MM.1S (cell line): ENCODE measurements at regions not wholly inside any gene's neighbourhood (a gene's known extent, or its start where the extent isn't known, plus 50 kb on each side); places are given as distances from the start of the nearest gene placed in this dataset.
A peak's percentile ranks its signal among the peaks of the same experiment; 100 is the strongest.

ENCODE experiments used
- DNase-seq: peaks from one replicate; pipeline ENCODE4 v3.0.0-alpha.2; 2015
- H2AFZ ChIP-seq: fragments of 300-600 bp; sonication (generic); 2 replicates; pipeline ENCODE4 v1.6.0; 2016; ENCODE audit warnings: antibody characterized with exemption, low read length
- H3F3A ChIP-seq: fragments of 300-600 bp; sonication (generic); 2 replicates; pipeline ENCODE4 v1.6.1; 2016; ENCODE audit warnings: mild to moderate bottlenecking, antibody characterized with exemption, low read length, moderate library complexity, mixed read lengths; ENCODE audit not compliant: insufficient read depth
- H3K27ac ChIP-seq: fragments of 300-600 bp; sonication (generic); 2 replicates; pipeline ENCODE4 v1.5.1; 2016; ENCODE audit warnings: mild to moderate bottlenecking, low read length
- H3K27me3 ChIP-seq: fragments of 300-600 bp; sonication (generic); replicated peaks from 2 replicates; pipeline ENCODE4 v1.6.0; 2016; ENCODE audit warnings: low read length; ENCODE audit not compliant: insufficient read depth
- H3K36me3 ChIP-seq: fragments of 300-600 bp; sonication (generic); replicated peaks from 2 replicates; pipeline ENCODE4 v1.6.1; 2016; ENCODE audit warnings: mild to moderate bottlenecking, low read length, mixed read lengths; ENCODE audit not compliant: insufficient read depth
- H3K4me1 ChIP-seq: fragments of 300-600 bp; sonication (generic); 2 replicates; pipeline ENCODE4 v1.6.1; 2016; ENCODE audit warnings: low read length, mixed read lengths
- H3K4me2 ChIP-seq: fragments of 300-600 bp; sonication (generic); 2 replicates; pipeline ENCODE4 v1.6.0; 2016; ENCODE audit warnings: low read depth, low read length
- H3K4me3 ChIP-seq: fragments of 300-600 bp; sonication (generic); 2 replicates; pipeline ENCODE4 v1.5.1; 2016; ENCODE audit warnings: low read length, mixed read lengths
- H3K79me2 ChIP-seq: fragments of 300-600 bp; sonication (generic); 2 replicates; pipeline ENCODE4 v1.6.1; 2016; ENCODE audit warnings: mixed run types, low read length, mixed read lengths
- H3K9ac ChIP-seq: fragments of 300-600 bp; sonication (generic); 2 replicates; pipeline ENCODE4 v1.6.1; 2016; ENCODE audit warnings: low read length, mixed read lengths
- H3K9me2 ChIP-seq: fragments of 300-600 bp; sonication (generic); replicated peaks from 2 replicates; pipeline ENCODE4 v1.6.1; 2016; ENCODE audit warnings: mild to moderate bottlenecking, low read length, mixed read lengths; ENCODE audit not compliant: insufficient read depth
- H3K9me3 ChIP-seq: fragments of 300-600 bp; sonication (generic); replicated peaks from 2 replicates; pipeline ENCODE4 v1.6.1; 2016; ENCODE audit warnings: mild to moderate bottlenecking, low read length, mixed read lengths; ENCODE audit not compliant: insufficient read depth
- H4K20me1 ChIP-seq: fragments of 300-600 bp; sonication (generic); 2 replicates; pipeline ENCODE4 v1.6.1; 2016; ENCODE audit warnings: mild to moderate bottlenecking, low read length, moderate library complexity, mixed read lengths; ENCODE audit not compliant: insufficient read depth
- EZH2 ChIP-seq: fragments of 300-600 bp; sonication (generic); optimal IDR thresholded peaks from 2 replicates; pipeline ENCODE3; 2017; ENCODE audit warnings: low read depth, mild to moderate bottlenecking, antibody characterized with exemption, low read length, mixed read lengths
- EZH2phosphoT487 ChIP-seq: fragments of 300-600 bp; sonication (generic); IDR thresholded peaks from 2 replicates; pipeline ENCODE4 v1.6.1; 2018; ENCODE audit warnings: antibody characterized with exemption, low read length
- TF ChIP-seq, protein P1 (sequence below): fragments of 300-600 bp; sonication (generic); IDR thresholded peaks from 2 replicates; pipeline ENCODE4 v1.5.1; 2016; ENCODE audit warnings: antibody characterized with exemption, low read length, mixed read lengths

DNA sequence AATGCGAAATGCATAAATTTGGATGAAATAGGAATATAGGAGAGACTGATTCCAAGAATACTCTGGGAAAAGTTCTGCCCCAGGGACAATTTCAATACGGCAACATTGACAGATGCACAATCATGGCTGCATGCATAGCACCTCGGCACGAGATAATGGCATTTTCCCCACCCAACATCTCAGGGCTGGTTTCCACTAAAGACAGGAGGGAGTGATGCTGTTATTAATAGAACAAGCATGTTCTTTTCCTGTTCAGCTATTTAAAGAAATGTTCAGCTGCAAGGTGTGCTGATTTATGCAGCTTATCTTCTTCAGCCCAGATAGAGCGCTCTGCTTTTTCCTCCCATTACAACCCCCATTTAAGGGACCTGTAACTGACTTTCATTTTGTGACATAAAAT is 740.2 kb downstream of the TLR4 start:
- Histone ChIP-seq H3K9me2 (no peaks in the 10 kb centered on the region), H3K36me3 (no peaks in the 10 kb centered on the region), H3K79me2 (no peaks in the 10 kb centered on the region), H4K20me1 (no peaks in the 10 kb centered on the region), H3K4me1 (peaks cover 8% of the 10 kb centered on the region; the same call in 1 of the 2 replicates), H3K9me3 (no peaks in the 10 kb centered on the region), H2AFZ (peak overlapping the region; percentile 67), H3K4me3 (peak overlapping the region; percentile 34; the same call in 1 of the 2 replicates), H3K4me2 (peak overlapping the region; percentile 55; the same call in 1 of the 2 replicates), H3K27ac (peak overlapping the region; percentile 29; the same call in 1 of the 2 replicates), H3K27me3 (no peaks in the 10 kb centered on the region), H3F3A (no peaks in the 10 kb centered on the region), H3K9ac (no peak overlapping the region)
- DNase-seq, result peak; percentile 41
- no peak for TF ChIP-seq EZH2
- TF ChIP-seq, protein P1, sequence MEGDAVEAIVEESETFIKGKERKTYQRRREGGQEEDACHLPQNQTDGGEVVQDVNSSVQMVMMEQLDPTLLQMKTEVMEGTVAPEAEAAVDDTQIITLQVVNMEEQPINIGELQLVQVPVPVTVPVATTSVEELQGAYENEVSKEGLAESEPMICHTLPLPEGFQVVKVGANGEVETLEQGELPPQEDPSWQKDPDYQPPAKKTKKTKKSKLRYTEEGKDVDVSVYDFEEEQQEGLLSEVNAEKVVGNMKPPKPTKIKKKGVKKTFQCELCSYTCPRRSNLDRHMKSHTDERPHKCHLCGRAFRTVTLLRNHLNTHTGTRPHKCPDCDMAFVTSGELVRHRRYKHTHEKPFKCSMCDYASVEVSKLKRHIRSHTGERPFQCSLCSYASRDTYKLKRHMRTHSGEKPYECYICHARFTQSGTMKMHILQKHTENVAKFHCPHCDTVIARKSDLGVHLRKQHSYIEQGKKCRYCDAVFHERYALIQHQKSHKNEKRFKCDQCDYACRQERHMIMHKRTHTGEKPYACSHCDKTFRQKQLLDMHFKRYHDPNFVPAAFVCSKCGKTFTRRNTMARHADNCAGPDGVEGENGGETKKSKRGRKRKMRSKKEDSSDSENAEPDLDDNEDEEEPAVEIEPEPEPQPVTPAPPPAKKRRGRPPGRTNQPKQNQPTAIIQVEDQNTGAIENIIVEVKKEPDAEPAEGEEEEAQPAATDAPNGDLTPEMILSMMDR, result no peak
- no peak for TF ChIP-seq EZH2phosphoT487

DNA sequence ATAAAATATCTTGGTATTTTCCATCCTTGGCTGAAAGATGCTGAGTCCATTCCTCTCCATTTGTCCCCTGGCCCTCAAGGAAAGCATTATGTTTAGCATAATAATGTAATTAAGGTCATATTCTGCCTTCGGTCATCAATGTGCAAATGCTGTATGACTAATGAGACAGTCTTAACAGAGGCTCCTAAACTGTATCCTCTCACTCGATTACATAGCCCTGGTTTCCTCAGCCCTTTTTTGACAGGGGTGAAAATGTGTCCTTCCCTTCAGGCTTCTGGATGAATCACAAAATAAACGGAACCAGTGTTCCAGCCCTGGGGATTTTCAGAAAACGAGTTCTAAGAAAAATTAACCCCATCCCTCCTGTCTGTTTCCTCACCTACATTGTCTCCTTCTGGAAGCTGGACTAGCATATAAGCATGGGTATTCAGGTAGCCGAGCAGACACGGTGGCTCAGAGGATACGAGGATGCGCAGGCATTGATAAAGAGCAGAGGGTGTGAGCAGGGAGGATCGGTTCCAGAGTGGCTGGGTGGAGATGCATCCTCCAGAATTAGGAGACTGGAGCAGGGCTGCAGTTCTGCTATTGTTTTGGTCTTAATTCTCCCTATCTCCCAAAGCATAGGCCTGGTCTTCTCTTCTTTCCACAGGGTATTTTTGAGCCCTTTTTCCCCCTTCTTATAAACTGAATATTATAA is 742.9 kb downstream of the TLR4 start:
- H3K4me3 ChIP-seq, result no peak overlapping the region
- peaks cover 8% of the 10 kb centered on the region; the same call in 1 of the 2 replicates for H3K4me1 ChIP-seq
- H3K79me2 ChIP-seq, result no peaks in the 10 kb centered on the region
- no peak for TF ChIP-seq EZH2phosphoT487
- TF ChIP-seq EZH2, result no peak
- TF ChIP-seq, protein P1, result no peak
- no peaks in the 10 kb centered on the region for H3K36me3 ChIP-seq
- no peaks in the 10 kb centered on the region for H4K20me1 ChIP-seq
- H3K9me3 ChIP-seq, result no peaks in the 10 kb centered on the region
- no peaks in the 10 kb centered on the region for H3K27me3 ChIP-seq
- DNase-seq, result no peak
- no peak overlapping the region for H3K4me2 ChIP-seq
- H3K9me2 ChIP-seq, result no peaks in the 10 kb centered on the region
- no peaks in the 10 kb centered on the region for H3F3A ChIP-seq
- H2AFZ ChIP-seq, result no peak overlapping the region
- no peak overlapping the region for H3K9ac ChIP-seq
- no peak overlapping the region for H3K27ac ChIP-seq

DNA sequence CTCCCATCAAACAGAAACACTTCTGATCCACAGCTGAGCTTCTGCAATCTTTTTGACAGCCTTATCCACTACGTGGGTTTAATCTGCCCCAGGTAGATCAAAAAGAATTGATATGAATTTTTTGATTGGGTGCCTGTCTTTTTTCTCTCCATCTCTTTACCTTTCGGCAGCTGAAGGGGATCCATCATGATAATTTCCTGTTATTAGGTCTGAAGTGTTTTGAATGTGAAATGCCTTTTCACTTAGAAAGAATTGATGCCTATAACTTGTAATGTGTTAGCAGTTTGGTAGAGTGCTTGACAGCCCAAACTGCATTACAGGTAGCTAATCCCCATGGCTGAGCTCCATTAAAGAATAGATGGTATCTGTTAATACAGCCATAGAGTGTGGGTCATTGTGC is 745.4 kb downstream of the TLR4 start:
- no peaks in the 10 kb centered on the region for H3K79me2 ChIP-seq
- H3K4me3 ChIP-seq, result no peak overlapping the region
- H3K9ac ChIP-seq, result no peak overlapping the region
- no peak overlapping the region for H3K4me2 ChIP-seq
- H3K9me2 ChIP-seq, result no peaks in the 10 kb centered on the region
- no peaks in the 10 kb centered on the region for H3K36me3 ChIP-seq
- TF ChIP-seq EZH2phosphoT487 (no peak), EZH2 (no peak)
- TF ChIP-seq, protein P1, result no peak
- no peaks in the 10 kb centered on the region for H3K9me3 ChIP-seq
- no peak overlapping the region for H2AFZ ChIP-seq
- no peaks in the 10 kb centered on the region for H3F3A ChIP-seq
- no peaks in the 10 kb centered on the region for H3K27me3 ChIP-seq
- H4K20me1 ChIP-seq, result no peaks in the 10 kb centered on the region
- H3K27ac ChIP-seq, result no peak overlapping the region
- H3K4me1 ChIP-seq, result no peaks in the 10 kb centered on the region
- DNase-seq, result no peak
